Hepatocyte (in vitro differentiated cells): ENCODE measurements at regions not wholly inside any gene's neighbourhood (a gene's known extent, or its start where the extent isn't known, plus 50 kb on each side); places are given as distances from the start of the nearest gene placed in this dataset.

Source experiments
- CTCF ChIP-seq: fragments of 200-600 bp; sonication (generic); IDR thresholded peaks from 2 replicates; pipeline ENCODE4 v1.5.1; 2016; ENCODE audit warnings: antibody characterized with exemption, mild to moderate bottlenecking; ENCODE audit not compliant: poor library complexity
- EZH2 ChIP-seq: fragments of 200-600 bp; sonication (generic); IDR thresholded peaks from 2 replicates; pipeline ENCODE4 v1.6.1; 2016; ENCODE audit warnings: antibody characterized with exemption, mild to moderate bottlenecking, borderline replicate concordance

GRCh38 chrX:11890836-11891514 lies 132.9 kb downstream of the MSL3 start:
- no peak for TF ChIP-seq EZH2
- no peak for TF ChIP-seq CTCF
